G401 (cell line): ENCODE measurements at regions not wholly inside any gene's neighbourhood (a gene's known extent, or its start where the extent isn't known, plus 50 kb on each side); places are given as distances from the start of the nearest gene placed in this dataset.
"Not testable (repeated sequence)": the region's sequence is repeated elsewhere in the genome, so short reads cannot be mapped to it uniquely, and the experiment has no call there.

Experiments
- DNase-seq: peaks from one replicate; pipeline ENCODE4 v3.0.0-alpha.2; 2015; ENCODE audit warnings: low spot score
- in situ Hi-C: cut with HindIII; loops from 2 replicates; pipeline ENCODE4 v1.10.0; 2016; ENCODE audit warnings: low sequenced_read_pairs, mixed read lengths

DNA sequence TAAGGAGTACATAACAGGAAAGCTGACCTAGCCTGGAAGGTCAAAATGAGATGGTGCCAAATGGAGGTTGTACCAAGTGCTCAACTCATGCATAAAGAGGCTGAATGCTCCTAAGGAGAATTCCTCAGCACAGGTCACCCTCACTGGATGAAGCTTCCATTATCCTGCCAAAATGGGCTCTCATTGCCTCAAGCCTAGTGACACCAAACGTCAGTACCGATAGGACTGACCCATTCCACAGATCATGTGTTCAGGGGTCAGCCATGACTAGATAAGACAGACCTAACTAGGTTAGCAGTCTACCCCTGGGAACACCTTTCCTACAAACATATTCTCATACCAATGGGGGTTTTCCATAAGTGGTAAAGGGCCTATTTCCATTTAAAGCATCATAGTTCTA, 160.7 kb downstream of the MEX3B start:
- in situ Hi-C loops: no loop called here
- DNase-seq: no peak

DNA sequence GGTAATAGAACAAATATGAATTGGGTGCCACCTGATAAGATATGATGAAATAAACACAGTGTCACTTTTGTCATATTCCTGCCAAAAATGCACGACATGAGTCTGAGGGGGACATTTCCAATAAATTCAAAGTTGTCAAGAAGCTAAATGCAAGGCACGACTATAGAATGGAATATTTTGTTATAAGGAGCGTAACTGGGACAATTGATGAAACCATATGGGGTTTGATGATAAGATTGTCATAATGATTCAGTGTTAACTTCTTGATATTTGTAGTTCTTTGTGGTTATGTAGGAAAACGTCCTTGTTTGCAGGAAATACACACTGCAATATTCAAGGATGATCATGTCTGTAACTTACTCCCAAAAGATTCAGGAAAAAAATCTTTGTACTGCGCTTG, 163.3 kb downstream of the MEX3B start:
- in situ Hi-C loops: no loop called here
- no peak for DNase-seq

DNA sequence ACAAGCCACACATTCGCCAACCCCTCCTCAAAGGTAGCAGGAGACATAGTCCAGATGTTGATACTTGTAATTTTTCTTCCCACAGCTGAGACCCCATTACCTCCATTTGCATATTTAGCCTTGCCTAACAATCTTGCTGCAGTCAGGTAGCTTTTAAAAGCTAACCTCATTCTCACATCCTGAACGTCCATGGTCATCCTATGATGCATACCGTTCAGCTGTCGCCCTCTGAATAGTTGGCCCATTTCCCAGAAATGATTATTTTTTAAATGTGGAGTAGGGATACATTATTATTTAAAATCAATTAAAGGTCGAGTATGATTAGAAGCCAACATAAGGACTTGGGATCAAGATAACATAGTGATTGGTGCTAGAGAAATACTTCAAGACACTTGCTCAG, 165.0 kb downstream of the MEX3B start:
- in situ Hi-C loops: no loop called here
- no peak for DNase-seq

DNA sequence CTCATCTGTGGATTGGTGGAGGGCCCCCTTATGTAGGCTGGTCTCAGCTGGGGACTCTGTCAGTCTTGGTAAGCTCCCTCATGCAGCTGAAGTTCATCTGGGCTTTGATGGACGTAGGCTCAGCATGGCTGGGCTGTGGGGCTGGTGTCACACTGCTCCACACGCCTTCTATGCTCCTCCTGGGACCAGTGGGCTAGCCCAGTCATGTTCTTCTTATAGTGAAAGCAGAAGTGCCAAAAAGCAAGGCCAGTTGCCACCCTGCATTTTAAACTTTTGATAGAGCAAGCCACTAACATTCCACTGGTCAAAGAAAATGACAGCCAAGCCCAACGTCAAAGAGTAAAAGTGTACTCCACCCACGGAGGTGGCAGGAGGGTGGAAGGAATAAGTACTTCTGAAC, 165.5 kb downstream of the MEX3B start:
- DNase-seq: no peak
- in situ Hi-C loops: no loop called here

DNA sequence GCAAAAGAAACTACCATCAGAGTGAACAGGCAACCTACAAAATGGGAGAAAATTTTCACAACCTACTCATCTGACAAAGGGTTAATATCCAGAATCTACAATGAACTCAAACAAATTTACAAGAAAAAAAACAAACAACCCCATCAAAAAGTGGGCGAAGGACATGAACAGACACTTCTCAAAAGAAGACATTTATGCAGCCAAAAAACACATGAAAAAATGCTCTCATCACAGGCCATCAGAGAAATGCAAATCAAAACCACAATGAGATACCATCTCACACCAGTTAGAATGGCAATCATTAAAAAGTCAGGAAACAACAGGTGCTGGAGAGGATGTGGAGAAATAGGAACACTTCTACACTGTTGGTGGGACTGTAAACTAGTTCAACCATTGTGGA, 170.1 kb downstream of the MEX3B start:
- in situ Hi-C loops: not testable (repeated sequence)

DNA sequence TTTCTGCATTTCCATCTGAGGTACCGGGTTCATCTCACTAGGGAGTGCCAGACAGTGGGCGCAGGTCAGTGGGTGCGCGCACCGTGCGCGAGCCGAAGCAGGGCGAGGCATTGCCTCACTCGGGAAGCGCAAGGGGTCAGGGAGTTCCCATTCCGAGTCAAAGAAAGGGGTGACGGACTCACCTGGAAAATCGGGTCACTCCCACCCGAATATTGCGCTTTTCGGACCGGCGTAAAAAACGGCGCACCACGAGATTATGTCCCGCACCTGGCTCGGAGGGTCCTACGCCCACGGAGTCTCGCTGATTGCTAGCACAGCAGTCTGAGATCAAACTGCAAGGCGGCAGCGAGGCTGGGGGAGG, 175.1 kb downstream of the MEX3B start:
- in situ Hi-C loops, DNase-seq: not testable (repeated sequence)

More for the DNA sequence above, 170.1 kb downstream of the MEX3B start:
- DNase-seq: not testable (repeated sequence)

DNA sequence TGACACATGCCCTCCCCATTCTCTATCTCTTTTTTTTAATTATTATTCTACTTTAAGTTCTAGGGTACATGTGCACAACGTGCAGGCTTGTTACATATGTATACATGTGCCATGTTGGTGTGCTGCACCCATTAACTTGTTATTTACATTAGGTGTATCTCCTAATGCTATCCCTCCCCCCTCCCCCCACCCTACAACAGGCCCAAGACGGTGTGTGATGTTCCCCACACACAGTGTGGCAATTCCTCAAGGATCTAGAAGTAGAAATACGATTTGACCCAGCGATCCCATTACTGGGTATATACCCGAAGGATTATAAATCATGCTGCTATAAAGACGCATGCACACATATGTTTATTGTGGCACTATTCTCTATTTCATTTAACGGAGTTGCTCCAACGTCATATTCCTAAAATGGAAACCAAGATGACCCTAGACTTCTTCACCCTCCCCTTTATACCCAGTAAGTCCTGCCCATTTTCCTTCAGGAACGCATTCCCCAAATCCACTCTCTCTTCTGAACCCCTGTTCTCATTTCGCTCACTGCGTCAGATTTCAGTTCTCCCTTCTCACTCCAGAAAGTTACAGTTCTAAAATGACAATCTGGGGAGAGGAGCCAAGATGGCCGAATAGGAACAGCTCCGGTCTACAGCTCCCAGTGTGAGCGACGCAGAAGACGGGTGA, 175.6 kb downstream of the MEX3B start:
- in situ Hi-C loops, DNase-seq: not testable (repeated sequence)

DNA sequence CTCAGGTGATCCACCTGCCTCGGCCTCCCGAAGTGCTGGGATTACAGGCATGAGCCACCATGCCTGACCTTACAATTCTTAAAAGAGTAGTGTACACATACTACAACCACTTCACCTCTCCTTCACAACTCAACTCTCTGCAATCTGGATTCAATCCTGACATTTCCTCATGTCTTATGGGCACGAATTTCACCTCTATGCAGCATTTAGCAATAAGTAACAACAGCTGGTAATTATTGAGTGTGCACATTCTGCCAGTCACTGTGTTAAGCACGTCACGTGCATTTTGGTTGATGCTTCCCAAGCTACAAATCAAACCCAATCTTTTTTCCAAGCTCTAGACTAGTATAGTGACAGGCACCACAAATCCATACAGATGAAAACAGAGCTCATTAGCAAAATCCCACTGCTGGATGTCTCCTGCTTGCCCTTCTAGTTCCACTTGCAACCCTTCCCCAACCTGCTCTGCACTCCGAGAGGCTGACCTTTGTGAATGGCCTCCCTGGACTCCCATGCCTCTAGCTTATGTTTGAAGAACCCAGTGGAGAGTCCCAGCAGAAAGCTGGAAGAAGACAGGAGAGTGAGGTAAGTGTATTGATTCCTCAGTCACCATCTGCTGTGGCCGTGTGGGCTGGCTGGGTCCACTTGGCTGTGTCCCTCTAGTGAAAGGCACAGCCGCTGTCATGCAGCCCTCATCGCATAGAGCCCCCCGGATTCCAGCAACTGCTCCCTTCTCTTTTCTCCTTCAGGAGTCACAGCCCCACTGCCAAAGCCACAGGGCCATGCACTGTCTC, 176.5 kb downstream of the MEX3B start:
- DNase-seq: no peak
- in situ Hi-C loops: no loop called here

DNA sequence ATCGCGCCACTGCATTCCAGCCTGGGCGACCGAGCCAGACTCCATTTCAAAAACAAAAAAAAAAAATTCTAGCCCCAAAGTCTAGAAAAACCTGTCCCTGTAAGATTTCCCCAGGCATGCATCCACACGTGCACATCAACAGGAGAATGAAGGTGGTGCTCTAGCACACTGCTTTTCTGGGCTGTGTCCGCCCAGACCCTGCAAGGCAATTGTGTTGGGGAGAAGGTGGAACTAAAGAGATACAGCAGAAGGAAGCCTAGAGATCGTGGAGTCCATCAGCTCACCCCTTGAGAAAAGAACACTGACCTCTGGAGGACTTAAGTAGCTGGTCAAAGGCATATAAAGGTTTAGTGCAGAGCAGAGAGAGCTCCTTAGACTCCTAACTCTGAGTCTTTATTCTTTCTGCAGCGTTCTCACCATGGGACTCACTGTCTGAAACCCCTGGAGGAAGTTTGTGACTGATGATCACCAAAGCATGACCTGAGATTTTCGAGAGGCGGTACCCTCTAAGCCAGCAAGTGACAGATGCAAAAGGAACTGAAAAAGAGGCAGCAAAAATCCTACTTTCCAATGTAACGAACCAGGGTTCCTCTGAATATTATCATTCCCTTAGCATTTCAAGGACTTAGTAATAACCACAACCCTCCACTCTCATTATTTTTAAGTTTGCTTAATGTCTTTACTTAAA, 179.8 kb downstream of the MEX3B start:
- DNase-seq: no peak
- in situ Hi-C loops: no loop called here

DNA sequence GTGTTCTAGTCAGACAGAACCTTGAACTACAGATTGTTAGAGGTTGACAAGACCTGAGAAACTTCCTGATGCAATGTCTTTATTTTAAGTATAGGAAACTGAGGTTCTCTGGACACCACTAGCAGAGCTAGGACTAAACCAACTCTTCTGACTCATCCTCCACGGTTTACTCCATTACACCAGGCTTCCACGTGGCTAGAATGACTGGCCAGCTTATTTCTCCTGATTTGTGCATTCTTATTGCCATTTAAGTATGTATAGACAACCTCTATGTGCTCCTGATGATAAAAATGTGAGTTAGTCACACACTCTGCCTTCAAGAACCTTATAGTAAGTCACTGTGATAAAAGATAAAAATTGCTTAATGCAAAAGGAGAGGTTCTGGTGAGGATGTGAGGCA, 182.7 kb downstream of the MEX3B start:
- in situ Hi-C loops: no loop called here
- DNase-seq: no peak

DNA sequence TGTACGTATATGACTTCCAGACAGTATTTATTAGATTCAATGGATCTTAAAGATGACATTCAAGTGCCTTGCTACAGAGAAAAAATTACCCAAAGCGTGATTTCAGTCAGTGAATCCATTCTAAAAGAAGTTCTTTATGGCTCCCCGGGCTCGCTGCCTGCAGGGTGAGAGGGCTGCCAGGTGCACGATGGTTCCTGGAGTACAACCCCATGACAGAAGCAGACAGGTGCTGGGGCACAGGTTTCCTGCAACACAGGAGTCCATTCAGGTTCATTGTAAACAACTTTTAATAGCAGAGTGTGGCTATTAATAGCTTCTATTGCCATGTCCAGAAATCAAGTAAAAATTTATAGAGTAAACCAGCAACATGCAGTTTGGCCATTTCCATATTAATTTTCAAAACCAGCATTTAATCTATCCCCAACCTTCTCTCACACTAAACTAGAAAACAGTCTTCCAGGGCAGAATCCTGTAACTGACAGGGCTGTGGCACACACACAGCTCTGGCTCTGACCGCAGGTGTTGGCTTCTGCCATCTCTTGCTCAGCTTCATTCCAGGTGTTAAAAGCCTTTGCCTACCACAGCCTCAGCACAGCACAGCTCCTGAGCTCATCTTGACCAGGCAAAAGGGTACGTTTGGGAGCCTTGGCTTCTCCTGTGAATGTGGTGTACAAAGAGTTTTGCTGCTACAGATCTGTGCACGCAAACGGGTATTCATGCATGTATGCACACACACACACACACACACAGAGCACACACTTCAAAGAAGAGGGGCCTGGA, 185.9 kb downstream of the MEX3B start:
- in situ Hi-C loops: no loop called here
- no peak for DNase-seq

DNA sequence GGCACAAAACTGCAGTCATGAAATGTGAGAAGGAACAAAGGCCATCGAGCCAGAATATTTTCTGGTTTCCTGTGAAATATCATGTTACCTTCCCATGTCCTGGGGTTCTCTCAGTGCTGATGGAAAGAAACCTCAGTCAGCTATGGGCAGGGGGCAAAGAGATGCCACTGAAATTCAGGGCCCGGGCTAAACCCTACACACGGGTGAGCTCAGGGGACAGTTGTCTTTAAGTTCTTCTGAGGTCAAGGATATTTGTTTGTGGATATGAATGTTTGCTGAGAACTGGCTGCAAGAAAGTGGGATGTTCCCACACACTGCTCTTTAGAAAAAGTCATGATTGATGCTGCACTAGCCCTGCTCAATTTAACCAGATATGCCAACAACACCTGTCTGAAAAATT, 187.2 kb downstream of the MEX3B start:
- in situ Hi-C loops: no loop called here
- DNase-seq: no peak

DNA sequence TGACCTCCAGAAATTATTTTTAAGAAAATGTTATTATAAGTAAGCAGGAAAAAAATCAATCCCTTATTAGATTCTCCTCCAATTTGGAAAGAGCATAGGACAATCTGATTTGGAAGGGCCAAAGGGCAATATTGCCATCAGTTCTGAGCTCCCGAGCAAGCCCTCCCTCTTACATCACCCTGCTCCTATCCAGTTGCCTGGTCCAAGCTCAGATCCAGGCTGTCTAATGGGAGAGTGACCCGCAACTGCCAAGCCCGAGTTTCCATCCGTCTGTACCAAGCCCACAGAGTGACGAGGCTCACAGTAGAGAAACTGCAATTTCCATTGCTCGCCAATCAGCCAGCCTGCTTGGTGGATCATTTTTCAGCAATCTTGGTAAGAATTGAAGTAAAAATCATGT, 187.7 kb downstream of the MEX3B start:
- no peak for DNase-seq
- in situ Hi-C loops: no loop called here

DNA sequence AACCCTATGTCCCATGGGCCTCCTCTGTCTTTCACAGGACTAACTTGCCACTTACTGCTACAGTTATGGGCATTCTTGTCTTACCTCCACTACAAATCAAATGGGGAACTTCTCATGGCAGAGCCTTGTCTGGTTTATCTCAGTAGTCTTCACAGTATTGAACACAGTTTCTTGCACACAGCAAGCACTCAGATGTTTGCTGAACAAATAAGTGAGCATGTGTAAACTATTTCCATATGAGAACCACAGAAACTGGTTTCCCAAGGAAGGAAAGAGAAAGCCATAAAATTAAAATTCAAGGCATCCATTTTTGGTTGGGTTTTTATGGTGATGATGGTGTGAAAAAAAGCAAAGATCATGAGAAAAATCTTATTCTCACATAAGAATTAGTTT, 189.2 kb downstream of the MEX3B start:
- in situ Hi-C loops: no loop called here
- DNase-seq: no peak

DNA sequence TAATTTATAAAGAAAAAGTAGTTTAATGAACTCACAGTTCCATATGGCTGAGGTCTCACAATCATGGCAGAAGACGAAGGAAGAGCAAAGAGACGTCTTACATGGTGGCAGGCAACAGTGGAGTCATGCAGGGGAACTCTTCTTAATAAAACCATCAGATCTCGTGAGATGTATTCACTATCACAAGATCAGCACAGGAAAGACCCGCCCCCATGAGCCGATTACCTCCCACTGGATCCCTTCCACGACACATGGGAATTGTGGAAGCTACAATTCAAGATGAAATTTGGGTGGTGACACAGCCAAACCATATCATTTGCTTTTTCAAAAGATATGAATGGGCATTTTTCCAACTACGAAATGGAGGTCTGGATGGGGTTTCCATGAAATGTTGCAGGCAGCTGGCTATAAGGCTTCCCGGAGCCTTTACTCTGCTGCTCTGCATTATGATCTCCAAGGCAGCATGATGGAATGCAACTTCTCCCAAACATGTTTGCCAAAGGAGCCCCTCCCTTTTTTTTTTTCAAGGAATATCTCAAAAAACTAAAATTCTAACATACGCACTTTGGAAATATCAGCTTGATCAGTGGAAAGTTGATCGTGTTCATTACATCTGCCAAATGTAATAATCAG, 189.7 kb downstream of the MEX3B start:
- in situ Hi-C loops: no loop called here
- DNase-seq: no peak

DNA sequence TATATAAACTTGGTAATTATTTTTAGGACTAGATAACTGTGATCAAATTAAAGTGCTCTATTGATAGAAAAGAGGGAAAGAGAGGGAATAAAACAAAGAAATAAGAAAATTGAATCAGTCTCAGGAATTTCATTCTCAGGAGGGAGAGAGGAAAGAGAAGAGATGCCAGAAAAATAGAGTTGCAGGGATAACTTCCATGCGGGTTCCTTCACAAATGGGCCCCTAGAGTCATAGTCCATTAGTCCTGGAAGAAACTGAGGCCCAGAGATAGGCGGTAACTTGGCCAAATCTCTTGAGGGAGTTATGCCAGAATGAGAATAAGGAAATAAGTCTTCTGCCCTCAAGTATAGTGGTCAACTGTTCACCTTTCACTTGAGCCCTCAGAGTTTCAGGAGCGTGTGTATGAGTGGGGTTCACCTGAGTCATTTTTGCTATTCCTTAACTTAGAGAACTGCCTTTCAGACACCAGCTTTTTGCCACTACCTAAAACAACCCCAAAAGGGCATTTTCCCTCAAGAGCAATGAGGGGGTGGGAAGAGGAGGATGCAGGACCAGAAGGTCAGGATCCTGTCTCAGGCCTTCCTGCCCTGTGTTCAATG, 192.6 kb downstream of the MEX3B start:
- in situ Hi-C loops: no loop called here
- no peak for DNase-seq

DNA sequence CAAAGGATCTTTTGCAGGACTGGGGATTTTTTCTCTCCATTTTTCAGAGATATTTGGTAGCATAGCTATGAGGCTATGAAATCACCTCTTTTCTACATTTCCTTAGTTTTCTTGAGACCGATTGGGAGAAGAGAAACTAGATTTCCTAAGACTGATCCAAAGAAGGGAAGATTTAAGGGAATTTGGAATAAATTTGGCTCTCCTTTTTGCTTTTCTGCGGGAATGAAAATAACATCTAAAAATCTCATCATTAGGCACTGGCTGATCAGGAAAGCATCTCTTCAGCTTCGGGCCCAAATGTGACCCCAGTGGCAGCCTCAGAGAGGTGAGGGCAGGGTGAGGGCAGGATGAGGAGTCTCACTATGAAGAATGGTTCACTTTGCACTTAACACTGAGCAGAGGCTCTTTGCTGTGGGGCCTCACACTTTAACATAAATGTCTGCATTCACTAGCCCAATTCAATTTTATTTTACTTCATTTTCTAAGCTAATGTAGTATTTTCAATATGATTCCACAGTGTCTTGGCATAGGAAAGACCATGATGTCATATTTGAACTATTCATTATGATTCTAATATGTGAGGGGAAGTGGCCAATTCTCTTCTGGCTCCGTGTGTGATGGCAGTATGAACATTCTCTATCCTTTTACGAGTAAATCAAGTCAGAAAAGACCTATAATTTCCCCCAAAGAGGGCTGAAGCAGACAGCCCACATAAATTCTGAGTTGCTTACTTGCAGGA, 193.2 kb downstream of the MEX3B start:
- DNase-seq: no peak
- in situ Hi-C loops: no loop called here

DNA sequence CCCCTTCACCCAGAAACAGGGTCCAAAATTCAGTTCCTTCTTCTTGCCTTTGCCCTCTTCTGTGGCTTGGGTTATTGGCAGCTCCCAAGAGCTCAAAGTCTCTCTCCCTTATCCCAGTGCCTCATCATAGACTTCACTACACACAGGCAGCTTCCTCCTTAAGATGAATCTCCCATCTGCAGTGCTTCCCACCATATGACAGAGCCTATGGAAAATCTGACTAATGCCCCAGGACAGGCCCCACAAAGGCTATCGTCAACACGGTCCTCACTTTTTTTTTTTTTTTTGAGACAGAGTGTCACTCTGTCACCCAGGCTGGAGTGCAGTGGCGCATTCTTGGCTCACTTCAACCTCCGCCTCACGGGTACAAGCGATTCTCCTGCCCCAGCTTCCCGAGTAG, 194.1 kb downstream of the MEX3B start:
- in situ Hi-C loops: no loop called here

More for the DNA sequence above, 194.1 kb downstream of the MEX3B start:
- DNase-seq: no peak
